ENCODE measurements at regions not wholly inside any gene's neighbourhood (a gene's known extent, or its start where the extent isn't known, plus 50 kb on each side); places are given as distances from the start of the nearest gene placed in this dataset.

DNA sequence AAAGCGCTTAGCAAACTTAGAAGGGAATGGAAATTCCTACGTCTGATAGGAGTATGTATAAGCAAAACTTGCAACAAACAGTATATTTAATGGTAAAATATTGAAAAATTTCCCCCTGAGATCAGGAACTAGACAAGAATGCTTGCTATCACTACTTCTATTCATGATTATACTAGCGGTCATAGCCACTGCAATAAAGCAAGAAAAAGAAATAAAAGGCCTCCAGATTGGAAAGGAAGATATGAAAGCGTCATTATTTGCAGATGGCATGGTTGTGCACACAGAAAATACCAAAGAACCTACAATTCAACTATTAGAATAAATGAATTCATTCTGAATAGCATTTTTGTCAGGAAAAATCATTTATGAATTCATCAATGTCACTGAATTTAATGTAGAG lies 87.2 kb upstream of the BCOR start:
- WGBS (ENCODE audit: extremely low coverage, insufficient coverage, low lambda C conversion rate) = no CpG with 5 or more reads among the region's 4 CpGs
- Histone ChIP-seq H3K4me3 (ENCODE audit: low read length) (no peak overlapping the region), H3K4ac (ENCODE audit: low read depth, low read length) (no peak overlapping the region), H3K4me2 (ENCODE audit: low read length) (no peak overlapping the region), H3K4me1 (ENCODE audit: control insufficient read depth, low read depth, low read length) (no peaks in the 10 kb centered on the region), H3K79me2 (ENCODE audit: control insufficient read depth, insufficient read depth, low read length) (no peaks in the 10 kb centered on the region), H3K23ac (ENCODE audit: low read length) (no peak overlapping the region), H2BK5ac (ENCODE audit: low read length) (no peak overlapping the region), H3K27ac (ENCODE audit: low read depth, low read length) (no peak overlapping the region), H2BK120ac (ENCODE audit: low read depth, low read length) (no peak overlapping the region), H3K36me3 (ENCODE audit: control insufficient read depth, insufficient read depth, low read length) (no peaks in the 10 kb centered on the region), H2BK15ac (replicated peaks; ENCODE audit: low read depth) (no peak overlapping the region), H4K8ac (ENCODE audit: low read depth, low read length) (no peak overlapping the region), H3K79me1 (ENCODE audit: low read length) (no peaks in the 10 kb centered on the region), H3K27me3 (ENCODE audit: insufficient read depth, low read length, poor library complexity) (no peaks in the 10 kb centered on the region), H3K56ac (ENCODE audit: low read length) (no peak overlapping the region), H4K5ac (ENCODE audit: low read length) (no peak overlapping the region), H3K9ac (ENCODE audit: low read length) (no peak overlapping the region), H3K18ac (ENCODE audit: low read length) (no peak overlapping the region), H2AK5ac (ENCODE audit: low read length) (no peak overlapping the region)
- DNase-seq = no peak

GRCh38 chrX:40182615-40183014 lies 84.9 kb upstream of the BCOR start:
- no peak for DNase-seq
- Histone ChIP-seq H3K79me1 (ENCODE audit: low read length) (no peaks in the 10 kb centered on the region), H3K4me3 (ENCODE audit: low read length) (no peak overlapping the region), H2BK5ac (ENCODE audit: low read length) (no peak overlapping the region), H3K4ac (ENCODE audit: low read depth, low read length) (no peak overlapping the region), H3K18ac (ENCODE audit: low read length) (no peak overlapping the region), H2BK15ac (replicated peaks; ENCODE audit: low read depth) (no peak overlapping the region), H2BK120ac (ENCODE audit: low read depth, low read length) (no peak overlapping the region), H3K9ac (ENCODE audit: low read length) (no peak overlapping the region), H3K27ac (ENCODE audit: low read depth, low read length) (no peak overlapping the region), H3K4me1 (ENCODE audit: control insufficient read depth, low read depth, low read length) (no peaks in the 10 kb centered on the region), H4K8ac (ENCODE audit: low read depth, low read length) (no peak overlapping the region), H3K4me2 (ENCODE audit: low read length) (no peak overlapping the region), H3K56ac (ENCODE audit: low read length) (no peak overlapping the region), H2AK5ac (ENCODE audit: low read length) (no peak overlapping the region), H3K79me2 (ENCODE audit: control insufficient read depth, insufficient read depth, low read length) (no peaks in the 10 kb centered on the region), H3K23ac (ENCODE audit: low read length) (no peak overlapping the region), H3K27me3 (ENCODE audit: insufficient read depth, low read length, poor library complexity) (no peaks in the 10 kb centered on the region), H4K5ac (ENCODE audit: low read length) (no peak overlapping the region), H3K36me3 (ENCODE audit: control insufficient read depth, insufficient read depth, low read length) (no peaks in the 10 kb centered on the region)
- WGBS (ENCODE audit: extremely low coverage, insufficient coverage, low lambda C conversion rate) = no CpG with 5 or more reads among the region's 2 CpGs

- Histone ChIP-seq H3K4me3 (ENCODE audit: low read length) (no peak overlapping the region), H3K18ac (ENCODE audit: low read length) (no peak overlapping the region), H3K36me3 (ENCODE audit: control insufficient read depth, insufficient read depth, low read length) (no peaks in the 10 kb centered on the region), H3K4me1 (ENCODE audit: control insufficient read depth, low read depth, low read length) (no peaks in the 10 kb centered on the region), H2BK120ac (ENCODE audit: low read depth, low read length) (no peak overlapping the region), H2AK5ac (ENCODE audit: low read length) (no peak overlapping the region), H3K23ac (ENCODE audit: low read length) (no peak overlapping the region), H3K56ac (ENCODE audit: low read length) (no peak overlapping the region), H4K5ac (ENCODE audit: low read length) (no peak overlapping the region), H3K4me2 (ENCODE audit: low read length) (no peak overlapping the region), H2BK5ac (ENCODE audit: low read length) (no peak overlapping the region), H3K9ac (ENCODE audit: low read length) (no peak overlapping the region), H3K4ac (ENCODE audit: low read depth, low read length) (no peak overlapping the region), H3K79me2 (ENCODE audit: control insufficient read depth, insufficient read depth, low read length) (no peaks in the 10 kb centered on the region), H3K27me3 (ENCODE audit: insufficient read depth, low read length, poor library complexity) (no peaks in the 10 kb centered on the region), H3K27ac (ENCODE audit: low read depth, low read length) (no peak overlapping the region), H2BK15ac (replicated peaks; ENCODE audit: low read depth) (no peak overlapping the region), H3K79me1 (ENCODE audit: low read length) (no peaks in the 10 kb centered on the region), H4K8ac (ENCODE audit: low read depth, low read length) (no peak overlapping the region)
- WGBS (ENCODE audit: extremely low coverage, insufficient coverage, low lambda C conversion rate) = no CpG with 5 or more reads among the region's 7 CpGs
- DNase-seq = no peak
Measured at GRCh38 chrX:40182095-40182494, 84.3 kb upstream of the BCOR start.

DNA sequence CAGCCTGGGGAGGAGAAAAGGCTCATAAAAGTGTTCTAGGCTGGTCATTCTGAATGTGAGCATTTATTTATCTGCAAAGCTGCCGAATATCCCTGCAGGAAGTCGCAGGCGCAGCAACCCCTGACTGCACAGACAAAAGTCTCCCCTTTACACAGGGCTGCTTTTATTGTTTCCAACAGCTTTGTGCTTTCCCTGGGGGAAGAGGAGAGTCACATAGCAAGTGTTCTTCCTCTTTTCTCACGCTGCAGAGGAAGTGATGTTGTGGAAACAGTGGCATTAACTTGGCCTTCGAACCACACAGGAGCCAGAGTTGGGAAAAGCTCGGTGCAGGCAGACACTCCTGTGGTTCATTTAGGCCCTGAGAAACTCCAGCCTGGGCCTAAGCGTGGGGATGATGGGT lies 81.5 kb upstream of the BCOR start:
- Histone ChIP-seq H3K27ac (ENCODE audit: low read depth, low read length) (no peak overlapping the region), H3K23ac (ENCODE audit: low read length) (no peak overlapping the region), H3K4ac (ENCODE audit: low read depth, low read length) (no peak overlapping the region), H3K4me1 (ENCODE audit: control insufficient read depth, low read depth, low read length) (no peaks in the 10 kb centered on the region), H3K79me1 (ENCODE audit: low read length) (no peaks in the 10 kb centered on the region), H2BK5ac (ENCODE audit: low read length) (no peak overlapping the region), H2AK5ac (ENCODE audit: low read length) (no peak overlapping the region), H4K8ac (ENCODE audit: low read depth, low read length) (no peak overlapping the region), H3K9ac (ENCODE audit: low read length) (no peak overlapping the region), H3K27me3 (ENCODE audit: insufficient read depth, low read length, poor library complexity) (no peaks in the 10 kb centered on the region), H3K4me3 (ENCODE audit: low read length) (no peak overlapping the region), H3K4me2 (ENCODE audit: low read length) (no peak overlapping the region), H3K18ac (ENCODE audit: low read length) (no peak overlapping the region), H3K79me2 (ENCODE audit: control insufficient read depth, insufficient read depth, low read length) (no peaks in the 10 kb centered on the region), H2BK120ac (ENCODE audit: low read depth, low read length) (no peak overlapping the region), H3K36me3 (ENCODE audit: control insufficient read depth, insufficient read depth, low read length) (no peaks in the 10 kb centered on the region), H2BK15ac (replicated peaks; ENCODE audit: low read depth) (no peak overlapping the region), H3K56ac (ENCODE audit: low read length) (no peak overlapping the region), H4K5ac (ENCODE audit: low read length) (no peak overlapping the region)
- WGBS (ENCODE audit: extremely low coverage, insufficient coverage, low lambda C conversion rate) = no CpG with 5 or more reads among the region's 7 CpGs
- no peak for DNase-seq

- Histone ChIP-seq H3K56ac (ENCODE audit: low read length) (no peak overlapping the region), H3K4me1 (ENCODE audit: control insufficient read depth, low read depth, low read length) (no peaks in the 10 kb centered on the region), H3K79me2 (ENCODE audit: control insufficient read depth, insufficient read depth, low read length) (no peaks in the 10 kb centered on the region), H3K36me3 (ENCODE audit: control insufficient read depth, insufficient read depth, low read length) (no peaks in the 10 kb centered on the region), H2BK120ac (ENCODE audit: low read depth, low read length) (no peak overlapping the region), H3K23ac (ENCODE audit: low read length) (no peak overlapping the region), H2BK15ac (replicated peaks; ENCODE audit: low read depth) (no peak overlapping the region), H3K18ac (ENCODE audit: low read length) (no peak overlapping the region), H3K9ac (ENCODE audit: low read length) (no peak overlapping the region), H2AK5ac (ENCODE audit: low read length) (no peak overlapping the region), H4K8ac (ENCODE audit: low read depth, low read length) (no peak overlapping the region), H3K27ac (ENCODE audit: low read depth, low read length) (no peak overlapping the region), H3K4me3 (ENCODE audit: low read length) (no peak overlapping the region), H3K4me2 (ENCODE audit: low read length) (no peak overlapping the region), H4K5ac (ENCODE audit: low read length) (no peak overlapping the region), H2BK5ac (ENCODE audit: low read length) (no peak overlapping the region), H3K79me1 (ENCODE audit: low read length) (no peaks in the 10 kb centered on the region), H3K27me3 (ENCODE audit: insufficient read depth, low read length, poor library complexity) (no peaks in the 10 kb centered on the region), H3K4ac (ENCODE audit: low read depth, low read length) (no peak overlapping the region)
- no peak for DNase-seq
- WGBS (ENCODE audit: extremely low coverage, insufficient coverage, low lambda C conversion rate) = no CpG with 5 or more reads among the region's 14 CpGs
Measured at GRCh38 chrX:40177942-40178715, 80.4 kb upstream of the BCOR start.

- WGBS (ENCODE audit: extremely low coverage, insufficient coverage, low lambda C conversion rate) = no CpG with 5 or more reads among the region's 2 CpGs
- H3K4me1 ChIP-seq (ENCODE audit: control insufficient read depth, low read depth, low read length) = no peaks in the 10 kb centered on the region
- H3K36me3 ChIP-seq (ENCODE audit: control insufficient read depth, insufficient read depth, low read length) = no peaks in the 10 kb centered on the region
- H3K4me3 ChIP-seq (ENCODE audit: low read length) = no peak overlapping the region
- H2BK5ac ChIP-seq (ENCODE audit: low read length) = no peak overlapping the region
- no peak overlapping the region for H3K9ac ChIP-seq (ENCODE audit: low read length)
- H3K56ac ChIP-seq (ENCODE audit: low read length) = no peak overlapping the region
- H3K18ac ChIP-seq (ENCODE audit: low read length) = no peak overlapping the region
- H3K79me1 ChIP-seq (ENCODE audit: low read length) = no peaks in the 10 kb centered on the region
- no peak for DNase-seq
- no peaks in the 10 kb centered on the region for H3K27me3 ChIP-seq (ENCODE audit: insufficient read depth, low read length, poor library complexity)
- no peak overlapping the region for H2BK15ac ChIP-seq (replicated peaks; ENCODE audit: low read depth)
- H2AK5ac ChIP-seq (ENCODE audit: low read length) = no peak overlapping the region
- no peaks in the 10 kb centered on the region for H3K79me2 ChIP-seq (ENCODE audit: control insufficient read depth, insufficient read depth, low read length)
- no peak overlapping the region for H3K23ac ChIP-seq (ENCODE audit: low read length)
- no peak overlapping the region for H4K8ac ChIP-seq (ENCODE audit: low read depth, low read length)
- H2BK120ac ChIP-seq (ENCODE audit: low read depth, low read length) = no peak overlapping the region
- no peak overlapping the region for H3K4me2 ChIP-seq (ENCODE audit: low read length)
- no peak overlapping the region for H4K5ac ChIP-seq (ENCODE audit: low read length)
- no peak overlapping the region for H3K27ac ChIP-seq (ENCODE audit: low read depth, low read length)
- no peak overlapping the region for H3K4ac ChIP-seq (ENCODE audit: low read depth, low read length)
Measured at GRCh38 chrX:40177489-40177888, 79.7 kb upstream of the BCOR start.
